Uterus (tissue), 3 donors: ENCODE measurements at regions not wholly inside any gene's neighbourhood (a gene's known extent, or its start where the extent isn't known, plus 50 kb on each side); places are given as distances from the start of the nearest gene placed in this dataset.

Source experiments
- DNase-seq, 2 donors: peaks; one replicate each; pipeline ENCODE4 v3.0.0-alpha.2; 2019 to 2020
- H3K27ac ChIP-seq, 2 donors: fragments of 200-600 bp; sonication (generic); 1 replicate in 1 of 2; 2 replicates in 1 of 2; pipeline ENCODE4 v1.5.1; 2016 to 2018
- H3K27me3 ChIP-seq, 2 donors: fragments of 200-600 bp; sonication (generic); one replicate each; pipeline ENCODE4 v1.5.1; 2018 to 2019; ENCODE audit warnings: control low read depth in 1 of 2
- H3K36me3 ChIP-seq, 2 donors: fragments of 200-600 bp; sonication (generic); one replicate each; pipeline ENCODE4 v1.5.1; 2019; ENCODE audit warnings: control low read depth in 1 of 2
- H3K4me1 ChIP-seq, 2 donors: fragments of 200-600 bp; sonication (generic); one replicate each; pipeline ENCODE4 v1.5.1; 2018 to 2019; ENCODE audit warnings: control low read depth in 1 of 2
- H3K4me3 ChIP-seq, 2 donors: fragments of 200-600 bp; sonication (generic); 1 replicate in 1 of 2; 2 replicates in 1 of 2; pipeline ENCODE4 v1.5.1; 2018 to 2019; ENCODE audit warnings: mild to moderate bottlenecking in 1 of 2
- H3K9me3 ChIP-seq, 2 donors: fragments of 200-600 bp; sonication (generic); one replicate each; pipeline ENCODE4 v1.5.1; 2019; ENCODE audit warnings: control low read depth in 1 of 2
- CTCF ChIP-seq, 4 experiments: fragments of 200-600 bp in 2 of 4; fragments of 450-650 bp in 2 of 4; sonication (generic) in 2 of 4; IDR thresholded peaks; one replicate each; pipeline ENCODE4 v1.5.1; 2016 to 2019; ENCODE audit warnings: antibody characterized with exemption in 4 of 4, mild to moderate bottlenecking in 2 of 4, moderate library complexity in 1 of 4
- POLR2A ChIP-seq, 2 donors: fragments of 450-650 bp; IDR thresholded peaks; one replicate each; pipeline ENCODE4 v1.6.1; 2016; ENCODE audit warnings: antibody characterized with exemption in 2 of 2, mild to moderate bottlenecking in 1 of 2, moderate library complexity in 1 of 2
- intact Hi-C: fragments of 100-400 bp; cut with DNase I; formaldehyde crosslinking; loops from one replicate; pipeline ENCODE4 v1.15.1; 2023; ENCODE audit warnings: low total_unique reads
- donor health status: DM: yes; HTN: yes; CAD: no.

- H3K36me3 ChIP-seq, result no peaks in the 10 kb centered on the region
- no peaks in the 10 kb centered on the region for H3K9me3 ChIP-seq
- no peak overlapping the region for H3K4me3 ChIP-seq
- TF ChIP-seq CTCF (IDR thresholded peaks at IDR 0.05) (no peak), POLR2A (IDR thresholded peaks at IDR 0.05) (no peak)
- no peaks in the 10 kb centered on the region for H3K4me1 ChIP-seq
- H3K27me3 ChIP-seq, result no peaks in the 10 kb centered on the region
- DNase-seq, result no peak
- no peak overlapping the region for H3K27ac ChIP-seq
- intact Hi-C loops, result no loop called here
These were observed 90.1 kb upstream of the FAM169A start for GRCh38 chr5:74956278-74956677.

DNA sequence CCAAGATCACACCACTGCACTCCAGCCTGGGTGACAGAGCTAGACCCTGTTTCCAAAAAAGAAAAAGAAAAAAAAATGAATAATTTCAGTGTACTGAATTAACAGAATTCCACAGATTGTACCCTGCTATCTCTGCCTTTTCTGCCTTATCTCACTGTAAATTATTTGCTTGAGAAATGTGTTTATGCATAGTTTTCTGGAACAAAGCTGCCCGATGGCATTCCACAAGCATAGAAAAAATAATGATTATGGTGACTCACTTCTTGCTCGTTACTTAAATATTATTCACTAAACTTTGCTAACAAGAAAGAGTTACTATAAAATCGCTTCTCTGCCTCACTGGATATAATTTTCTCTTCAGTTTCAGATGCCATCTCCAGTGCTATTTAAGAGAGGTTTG is 88.7 kb upstream of the FAM169A start:
- TF ChIP-seq POLR2A (IDR thresholded peaks at IDR 0.05) (no peak), CTCF (IDR thresholded peaks at IDR 0.05) (no peak)
- no peaks in the 10 kb centered on the region for H3K36me3 ChIP-seq
- no peaks in the 10 kb centered on the region for H3K27me3 ChIP-seq
- H3K27ac ChIP-seq, result no peak overlapping the region
- no peaks in the 10 kb centered on the region for H3K9me3 ChIP-seq
- intact Hi-C loops, result no loop called here
- DNase-seq, result no peak
- no peaks in the 10 kb centered on the region for H3K4me1 ChIP-seq
- H3K4me3 ChIP-seq, result no peak overlapping the region

DNA sequence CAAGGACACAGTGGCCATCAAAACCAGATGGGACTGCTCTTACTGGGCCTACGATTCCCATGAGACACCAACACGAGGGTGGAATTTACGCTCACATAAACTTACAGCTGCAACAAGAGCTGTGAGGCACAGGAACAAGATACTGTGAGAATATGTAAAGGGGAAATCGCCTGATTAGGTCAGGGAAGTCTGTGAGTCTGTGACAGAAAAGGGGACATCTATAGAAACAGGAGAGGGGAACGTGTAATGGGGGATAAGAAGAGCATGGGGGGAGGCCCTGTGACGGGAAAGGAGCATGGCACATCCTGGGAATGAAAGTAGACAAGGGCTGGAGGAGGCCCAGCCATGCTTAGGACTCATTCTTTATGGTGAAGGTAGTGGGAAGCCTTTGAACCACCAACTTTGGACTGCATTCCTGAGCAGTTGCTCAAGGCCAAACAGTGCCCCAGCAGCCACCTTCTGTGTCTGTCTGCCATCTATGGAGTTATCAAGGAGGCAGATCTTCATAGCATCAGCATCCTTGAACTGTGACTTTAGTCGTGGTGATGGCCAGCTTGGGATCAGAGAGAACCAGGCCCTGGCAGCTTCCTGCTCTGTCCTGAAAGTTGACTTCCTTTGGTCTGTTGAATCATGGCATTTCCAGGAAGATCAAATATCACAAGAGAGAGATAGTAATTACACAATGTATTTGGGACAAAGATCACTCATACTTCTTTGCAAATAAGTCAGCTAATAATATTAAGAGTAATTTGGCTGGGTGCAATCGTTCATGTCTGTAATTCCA is 87.9 kb upstream of the FAM169A start:
- no peak overlapping the region for H3K27ac ChIP-seq
- TF ChIP-seq CTCF (IDR thresholded peaks at IDR 0.05), result no peak
- TF ChIP-seq POLR2A (IDR thresholded peaks at IDR 0.05), result no peak
- DNase-seq, result no peak
- H3K36me3 ChIP-seq, result no peaks in the 10 kb centered on the region
- H3K4me3 ChIP-seq, result no peak overlapping the region
- intact Hi-C loops, result no loop called here
- no peaks in the 10 kb centered on the region for H3K9me3 ChIP-seq
- H3K27me3 ChIP-seq, result no peaks in the 10 kb centered on the region
- H3K4me1 ChIP-seq, result no peaks in the 10 kb centered on the region

GRCh38 chr5:74953554-74953936 is 87.4 kb upstream of the FAM169A start:
- TF ChIP-seq CTCF (IDR thresholded peaks at IDR 0.05), result no peak
- no peak for TF ChIP-seq POLR2A (IDR thresholded peaks at IDR 0.05)
- intact Hi-C loops, result no loop called here
- no peak for DNase-seq
- Histone ChIP-seq H3K9me3 (no peaks in the 10 kb centered on the region), H3K27me3 (no peaks in the 10 kb centered on the region), H3K36me3 (no peaks in the 10 kb centered on the region), H3K4me3 (no peak overlapping the region), H3K27ac (no peak overlapping the region), H3K4me1 (no peaks in the 10 kb centered on the region)

DNA sequence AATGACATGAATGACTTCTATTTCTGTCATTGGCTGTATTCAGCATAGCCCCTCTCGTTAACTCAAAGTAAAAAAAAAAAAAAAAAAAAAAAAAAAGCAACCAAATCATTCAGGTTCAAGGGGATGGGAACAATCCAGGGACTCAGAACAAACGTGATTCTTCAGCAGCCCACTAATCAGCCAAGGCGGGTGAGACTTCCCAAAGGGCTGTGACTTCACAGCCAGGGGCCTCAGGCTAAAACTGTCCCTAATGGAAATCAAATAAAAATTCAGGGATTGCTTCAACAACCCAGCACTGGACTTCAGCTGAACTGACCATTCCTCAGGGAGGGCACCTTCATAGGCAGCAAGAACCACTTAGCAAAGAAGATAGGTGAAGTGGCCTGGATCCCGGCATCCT is 86.2 kb upstream of the FAM169A start:
- intact Hi-C loops, result no loop called here
- Histone ChIP-seq H3K36me3 (no peaks in the 10 kb centered on the region), H3K27ac (no peak overlapping the region), H3K27me3 (no peaks in the 10 kb centered on the region), H3K9me3 (no peaks in the 10 kb centered on the region), H3K4me1 (no peaks in the 10 kb centered on the region), H3K4me3 (no peak overlapping the region)
- TF ChIP-seq POLR2A (IDR thresholded peaks at IDR 0.05), result no peak
- TF ChIP-seq CTCF (IDR thresholded peaks at IDR 0.05), result no peak
- no peak for DNase-seq
